ENCODE measurements at regions not wholly inside any gene's neighbourhood (a gene's known extent, or its start where the extent isn't known, plus 50 kb on each side); places are given as distances from the start of the nearest gene placed in this dataset.
A peak's percentile ranks its signal among the peaks of the same experiment; 100 is the strongest.

DNA sequence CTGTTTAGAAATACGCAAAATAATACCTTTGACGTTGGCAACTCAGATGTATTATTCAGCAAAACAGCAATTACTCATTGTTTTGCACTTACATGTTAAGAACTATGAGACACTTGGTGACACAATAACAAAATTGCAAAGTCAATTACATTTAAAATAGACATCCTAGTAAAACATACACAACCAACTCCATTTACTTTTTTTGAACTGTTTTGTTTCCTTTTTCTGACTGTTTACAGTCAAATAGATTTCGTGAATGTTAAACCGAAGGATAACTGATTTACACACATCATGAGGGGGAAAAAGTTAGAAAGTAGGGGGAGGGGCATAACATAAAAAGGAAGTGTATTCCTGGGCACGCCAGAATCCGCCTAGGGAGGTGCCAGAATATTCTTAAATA lies 220.1 kb downstream of the MEF2C start:
- no peak overlapping the region for H3K27ac Mint-ChIP-seq (ENCODE audit: unreplicated experiment)
- H3K4me1 Mint-ChIP-seq (ENCODE audit: low read depth, unreplicated experiment): peaks cover 20% of the 10 kb centered on the region
- intact Hi-C loops (cut with micrococcal nuclease; ENCODE audit: unreplicated experiment): loop anchor here (5.0 kb wide), 1 partner anchor 226 kb away; no protein-coding TSS in a partner anchor
- CTCF ChIA-PET: no interaction called here
- no peaks in the 10 kb centered on the region for H3K27me3 Mint-ChIP-seq (ENCODE audit: unreplicated experiment)
- TF ChIP-seq, protein P1, sequence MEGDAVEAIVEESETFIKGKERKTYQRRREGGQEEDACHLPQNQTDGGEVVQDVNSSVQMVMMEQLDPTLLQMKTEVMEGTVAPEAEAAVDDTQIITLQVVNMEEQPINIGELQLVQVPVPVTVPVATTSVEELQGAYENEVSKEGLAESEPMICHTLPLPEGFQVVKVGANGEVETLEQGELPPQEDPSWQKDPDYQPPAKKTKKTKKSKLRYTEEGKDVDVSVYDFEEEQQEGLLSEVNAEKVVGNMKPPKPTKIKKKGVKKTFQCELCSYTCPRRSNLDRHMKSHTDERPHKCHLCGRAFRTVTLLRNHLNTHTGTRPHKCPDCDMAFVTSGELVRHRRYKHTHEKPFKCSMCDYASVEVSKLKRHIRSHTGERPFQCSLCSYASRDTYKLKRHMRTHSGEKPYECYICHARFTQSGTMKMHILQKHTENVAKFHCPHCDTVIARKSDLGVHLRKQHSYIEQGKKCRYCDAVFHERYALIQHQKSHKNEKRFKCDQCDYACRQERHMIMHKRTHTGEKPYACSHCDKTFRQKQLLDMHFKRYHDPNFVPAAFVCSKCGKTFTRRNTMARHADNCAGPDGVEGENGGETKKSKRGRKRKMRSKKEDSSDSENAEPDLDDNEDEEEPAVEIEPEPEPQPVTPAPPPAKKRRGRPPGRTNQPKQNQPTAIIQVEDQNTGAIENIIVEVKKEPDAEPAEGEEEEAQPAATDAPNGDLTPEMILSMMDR (IDR thresholded peaks at IDR 0.05; ENCODE audit: unreplicated experiment): no peak
- no peak overlapping the region for H3K4me3 Mint-ChIP-seq (ENCODE audit: low read depth, unreplicated experiment)
- no peaks in the 10 kb centered on the region for H3K9me3 Mint-ChIP-seq (ENCODE audit: low read depth, unreplicated experiment)
- no TSS peak for BruUV-seq (replicated peaks)
- DNase-seq: no peak
- peaks cover 21% of the 10 kb centered on the region for H3K36me3 Mint-ChIP-seq (ENCODE audit: insufficient read depth, unreplicated experiment)

DNA sequence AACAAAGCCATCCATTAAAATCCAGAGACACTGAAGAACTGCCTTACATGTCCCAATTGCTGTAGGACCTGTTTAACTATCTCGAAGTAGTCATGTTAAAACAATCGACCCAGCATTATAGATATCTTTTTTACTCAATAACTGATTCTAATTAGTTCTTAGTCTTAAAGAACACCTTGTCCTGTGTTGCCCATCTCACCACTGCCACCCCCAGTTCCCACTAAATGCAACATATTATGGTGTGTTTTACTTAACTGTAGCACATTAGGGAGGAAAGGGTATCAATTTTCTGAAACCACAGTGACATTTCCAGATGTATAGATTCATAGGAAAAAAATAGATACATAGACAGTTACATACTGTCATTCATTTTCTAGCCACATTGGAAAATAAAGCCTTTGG lies 221.2 kb downstream of the MEF2C start:
- Mint-ChIP-seq H3K4me3 (ENCODE audit: low read depth, unreplicated experiment) (peak overlapping the region; percentile 93), H3K27me3 (ENCODE audit: unreplicated experiment) (no peaks in the 10 kb centered on the region), H3K9me3 (ENCODE audit: low read depth, unreplicated experiment) (no peaks in the 10 kb centered on the region), H3K36me3 (ENCODE audit: insufficient read depth, unreplicated experiment) (peaks cover 16% of the 10 kb centered on the region), H3K4me1 (ENCODE audit: low read depth, unreplicated experiment) (peaks cover 10% of the 10 kb centered on the region), H3K27ac (ENCODE audit: unreplicated experiment) (peak overlapping the region; percentile 77)
- TF ChIP-seq, protein P1 (IDR thresholded peaks at IDR 0.05; ENCODE audit: unreplicated experiment): no peak
- no TSS peak for BruUV-seq (replicated peaks)
- no peak for DNase-seq
- CTCF ChIA-PET: no interaction called here
- intact Hi-C loops (cut with micrococcal nuclease; ENCODE audit: unreplicated experiment): loop anchor here (5.0 kb wide), 1 partner anchor 225 kb away; no protein-coding TSS in a partner anchor

DNA sequence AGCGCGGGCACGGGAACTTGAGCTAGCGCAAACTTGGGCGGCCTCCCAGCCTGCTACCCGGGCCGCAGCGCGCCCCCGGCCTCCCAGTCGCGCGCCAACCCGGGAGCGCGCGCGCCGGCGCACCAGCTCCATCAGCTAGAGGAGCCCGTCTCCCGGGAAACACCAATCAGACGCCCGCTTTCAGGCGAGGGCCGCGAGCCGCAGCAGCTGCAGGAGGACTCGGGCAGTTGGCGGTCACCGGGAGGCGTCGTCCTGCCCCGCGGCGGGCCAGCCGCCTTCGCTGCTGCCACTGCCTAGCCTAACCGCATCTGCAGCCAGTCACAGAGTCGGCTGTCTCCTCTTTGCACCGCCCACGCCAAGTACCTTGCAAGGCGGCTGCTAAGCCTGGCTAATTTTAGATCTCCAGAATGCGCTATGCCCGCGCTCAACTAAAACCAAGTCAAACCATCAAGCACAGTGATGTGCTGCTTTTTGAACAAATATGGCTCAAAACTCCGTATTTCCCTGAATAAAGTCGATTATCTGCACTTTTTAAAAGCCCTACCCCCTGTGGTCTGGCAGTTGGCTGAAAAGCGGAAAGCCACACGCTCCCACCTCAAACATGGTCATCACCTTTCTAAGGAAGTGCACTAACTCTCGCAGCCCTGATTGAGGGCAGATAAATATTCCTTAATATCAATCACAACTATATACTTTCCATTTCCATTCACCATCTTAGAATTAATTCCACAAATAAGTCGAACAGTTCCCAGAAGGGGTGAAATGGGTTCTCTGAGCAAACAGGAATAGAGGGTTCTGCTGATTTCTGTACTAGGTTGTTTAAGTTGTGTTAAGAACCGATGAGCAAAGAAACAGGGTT lies 221.8 kb downstream of the MEF2C start:
- CTCF ChIA-PET: interaction anchor here (0.7 to 1.2 kb wide), 6 partner anchors 11 to 1011 kb away, joined by 3 to 5 read pairs (median 4); partner anchors contain the start of gene TMEM161B
- Mint-ChIP-seq H3K36me3 (ENCODE audit: insufficient read depth, unreplicated experiment) (peaks cover 13% of the 10 kb centered on the region), H3K27ac (ENCODE audit: unreplicated experiment) (peak overlapping the region; percentile 77), H3K27me3 (ENCODE audit: unreplicated experiment) (no peaks in the 10 kb centered on the region), H3K9me3 (ENCODE audit: low read depth, unreplicated experiment) (no peaks in the 10 kb centered on the region), H3K4me3 (ENCODE audit: low read depth, unreplicated experiment) (peak overlapping the region; percentile 93), H3K4me1 (ENCODE audit: low read depth, unreplicated experiment) (peaks cover 4% of the 10 kb centered on the region)
- intact Hi-C loops (cut with micrococcal nuclease; ENCODE audit: unreplicated experiment): loop anchor here (5.0 kb wide), 1 partner anchor 224 kb away; no protein-coding TSS in a partner anchor
- TF ChIP-seq, protein P1 (IDR thresholded peaks at IDR 0.05; ENCODE audit: unreplicated experiment): no peak
- peak; percentile 97 for DNase-seq
- no TSS peak for BruUV-seq (replicated peaks)

DNA sequence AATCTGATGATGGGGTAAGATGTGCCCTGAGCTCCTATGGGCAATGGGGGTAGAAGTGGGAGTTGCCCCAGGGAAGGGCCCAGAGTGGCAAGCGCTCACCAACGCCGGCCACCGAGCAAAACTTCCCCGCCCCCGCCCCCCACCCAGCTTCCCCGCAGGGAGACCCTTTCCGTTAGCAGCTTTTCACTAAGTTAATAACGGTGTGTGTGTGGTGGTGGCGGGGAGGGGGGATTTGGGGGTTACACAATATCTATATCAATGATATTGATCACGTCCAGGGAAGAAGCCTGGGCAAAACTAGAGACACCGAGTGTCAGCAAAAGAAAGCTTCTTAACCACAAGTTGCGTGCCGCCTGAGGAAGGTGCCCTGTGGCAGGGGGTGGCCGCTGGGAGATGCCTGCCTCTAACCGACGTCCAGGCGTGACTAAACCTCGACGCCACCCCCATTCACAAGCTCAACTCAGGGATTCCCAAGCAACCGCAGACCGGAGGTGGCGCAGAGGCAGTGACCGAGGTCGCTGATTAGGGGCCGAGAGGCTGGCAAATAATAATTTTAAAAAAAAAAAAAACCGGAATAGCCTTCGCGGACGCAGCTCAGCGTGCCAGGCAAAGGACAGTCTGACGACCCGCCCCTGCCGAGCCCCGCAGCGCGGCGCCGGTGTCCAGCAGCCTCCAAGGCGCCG lies 222.6 kb downstream of the MEF2C start:
- Mint-ChIP-seq H3K4me1 (ENCODE audit: low read depth, unreplicated experiment) (no peaks in the 10 kb centered on the region), H3K27me3 (ENCODE audit: unreplicated experiment) (no peaks in the 10 kb centered on the region), H3K36me3 (ENCODE audit: insufficient read depth, unreplicated experiment) (peaks cover 13% of the 10 kb centered on the region), H3K9me3 (ENCODE audit: low read depth, unreplicated experiment) (no peaks in the 10 kb centered on the region), H3K27ac (ENCODE audit: unreplicated experiment) (peak overlapping the region; percentile 77), H3K4me3 (ENCODE audit: low read depth, unreplicated experiment) (peak overlapping the region; percentile 93)
- intact Hi-C loops (cut with micrococcal nuclease; ENCODE audit: unreplicated experiment): loop anchor here (5.0 kb wide), 1 partner anchor 223 kb away; no protein-coding TSS in a partner anchor
- DNase-seq: peak; percentile 79
- no TSS peak for BruUV-seq (replicated peaks)
- TF ChIP-seq, protein P1 (IDR thresholded peaks at IDR 0.05; ENCODE audit: unreplicated experiment): no peak
- CTCF ChIA-PET: interaction anchor here (0.7 to 1.2 kb wide), 7 partner anchors 10 to 1010 kb away, joined by 3 to 5 read pairs (median 3); partner anchors contain the start of gene TMEM161B
